IMR-90 (cell line): ENCODE measurements at regions not wholly inside any gene's neighbourhood (a gene's known extent, or its start where the extent isn't known, plus 50 kb on each side); places are given as distances from the start of the nearest gene placed in this dataset.

Experiments
- BHLHE40 ChIP-seq: fragments of 150-350 bp; IDR thresholded peaks from 2 replicates; pipeline ENCODE4 v1.6.1; 2016; ENCODE audit warnings: mild to moderate bottlenecking, low read depth, low read length
- CEBPB ChIP-seq: IDR thresholded peaks from 2 replicates; pipeline ENCODE4 v1.6.1; 2012; ENCODE audit warnings: low read depth, low read length, improper control_type of control experiment
- CHD1 ChIP-seq: IDR thresholded peaks from 2 replicates; pipeline ENCODE4 v1.6.1; 2012; ENCODE audit warnings: low read depth, low read length, improper control_type of control experiment
- FOS ChIP-seq: fragments of 150-350 bp; IDR thresholded peaks from 2 replicates; pipeline ENCODE4 v1.6.1; 2016; ENCODE audit warnings: low read depth, low read length
- MAFK ChIP-seq: IDR thresholded peaks from 2 replicates; pipeline ENCODE4 v1.6.1; 2012; ENCODE audit warnings: low read depth, low read length, improper control_type of control experiment
- MXI1 ChIP-seq: IDR thresholded peaks from 2 replicates; pipeline ENCODE4 v1.6.1; 2012; ENCODE audit warnings: low read depth, mild to moderate bottlenecking, low read length, moderate library complexity, borderline replicate concordance
- POLR2A ChIP-seq: IDR thresholded peaks from 2 replicates; pipeline ENCODE4 v1.6.1; 2012; ENCODE audit warnings: mild to moderate bottlenecking, low read depth, low read length
- RAD21 ChIP-seq: IDR thresholded peaks from 2 replicates; pipeline ENCODE4 v1.6.1; 2012; ENCODE audit warnings: low read length, improper control_type of control experiment
- RCOR1 ChIP-seq: IDR thresholded peaks from 2 replicates; pipeline ENCODE4 v1.6.1; 2012; ENCODE audit warnings: mild to moderate bottlenecking, low read length, improper control_type of control experiment; ENCODE audit not compliant: insufficient replicate concordance
- RFX5 ChIP-seq: IDR thresholded peaks from 2 replicates; pipeline ENCODE4 v1.8.0; 2012; ENCODE audit warnings: low read depth, mild to moderate bottlenecking, low read length, moderate library complexity
- SMC3 ChIP-seq: fragments of 150-350 bp; IDR thresholded peaks from 2 replicates; pipeline ENCODE4 v1.6.1; 2016; ENCODE audit warnings: low read depth, mild to moderate bottlenecking, antibody characterized with exemption, low read length, moderate library complexity
- TF ChIP-seq, protein P1 (sequence below): conservative IDR thresholded peaks from 2 replicates; pipeline ENCODE4 v1.5.1; 2012; ENCODE audit warnings: mild to moderate bottlenecking, low read depth, low read length, improper control_type of control experiment
- TF ChIP-seq, protein P2 (sequence below): fragments of 150-350 bp; IDR thresholded peaks from 2 replicates; pipeline ENCODE4 v1.6.1; 2017; ENCODE audit warnings: mild to moderate bottlenecking, antibody characterized with exemption, low read length, low read depth
- TF ChIP-seq, protein P3 (sequence below): fragments of 150-350 bp; IDR thresholded peaks from 2 replicates; pipeline ENCODE4 v1.6.1; 2016; ENCODE audit warnings: low read depth, mild to moderate bottlenecking, low read length, moderate library complexity, borderline replicate concordance

DNA sequence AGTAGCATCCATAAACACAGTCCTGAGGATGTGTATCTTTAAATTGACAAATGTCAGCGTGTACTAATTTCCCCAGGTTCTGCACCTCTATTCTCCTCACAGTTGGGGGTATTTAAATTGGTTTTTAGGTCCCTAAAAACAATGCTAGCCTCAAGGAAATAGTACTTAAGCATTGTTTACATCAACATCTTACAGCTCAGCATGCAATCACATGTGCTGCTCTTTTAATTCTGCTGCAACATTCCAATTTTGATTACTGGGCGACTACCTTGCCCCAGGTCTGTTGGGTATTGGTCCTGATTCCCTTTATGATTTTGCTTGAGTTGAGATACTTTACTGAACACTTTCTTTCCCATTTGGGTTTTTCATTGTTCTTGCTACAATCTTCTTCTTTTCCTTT lies 616.6 kb downstream of the CCER1 start:
- TF ChIP-seq, protein P1, sequence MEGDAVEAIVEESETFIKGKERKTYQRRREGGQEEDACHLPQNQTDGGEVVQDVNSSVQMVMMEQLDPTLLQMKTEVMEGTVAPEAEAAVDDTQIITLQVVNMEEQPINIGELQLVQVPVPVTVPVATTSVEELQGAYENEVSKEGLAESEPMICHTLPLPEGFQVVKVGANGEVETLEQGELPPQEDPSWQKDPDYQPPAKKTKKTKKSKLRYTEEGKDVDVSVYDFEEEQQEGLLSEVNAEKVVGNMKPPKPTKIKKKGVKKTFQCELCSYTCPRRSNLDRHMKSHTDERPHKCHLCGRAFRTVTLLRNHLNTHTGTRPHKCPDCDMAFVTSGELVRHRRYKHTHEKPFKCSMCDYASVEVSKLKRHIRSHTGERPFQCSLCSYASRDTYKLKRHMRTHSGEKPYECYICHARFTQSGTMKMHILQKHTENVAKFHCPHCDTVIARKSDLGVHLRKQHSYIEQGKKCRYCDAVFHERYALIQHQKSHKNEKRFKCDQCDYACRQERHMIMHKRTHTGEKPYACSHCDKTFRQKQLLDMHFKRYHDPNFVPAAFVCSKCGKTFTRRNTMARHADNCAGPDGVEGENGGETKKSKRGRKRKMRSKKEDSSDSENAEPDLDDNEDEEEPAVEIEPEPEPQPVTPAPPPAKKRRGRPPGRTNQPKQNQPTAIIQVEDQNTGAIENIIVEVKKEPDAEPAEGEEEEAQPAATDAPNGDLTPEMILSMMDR = no peak
- TF ChIP-seq MXI1 (no peak), POLR2A (no peak), CHD1 (no peak), MAFK (no peak), RFX5 (no peak), BHLHE40 (no peak), CEBPB (no peak), FOS (no peak), SMC3 (no peak), RCOR1 (no peak), RAD21 (no peak)
- TF ChIP-seq, protein P2, sequence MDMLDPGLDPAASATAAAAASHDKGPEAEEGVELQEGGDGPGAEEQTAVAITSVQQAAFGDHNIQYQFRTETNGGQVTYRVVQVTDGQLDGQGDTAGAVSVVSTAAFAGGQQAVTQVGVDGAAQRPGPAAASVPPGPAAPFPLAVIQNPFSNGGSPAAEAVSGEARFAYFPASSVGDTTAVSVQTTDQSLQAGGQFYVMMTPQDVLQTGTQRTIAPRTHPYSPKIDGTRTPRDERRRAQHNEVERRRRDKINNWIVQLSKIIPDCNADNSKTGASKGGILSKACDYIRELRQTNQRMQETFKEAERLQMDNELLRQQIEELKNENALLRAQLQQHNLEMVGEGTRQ = no peak
- TF ChIP-seq, protein P3, sequence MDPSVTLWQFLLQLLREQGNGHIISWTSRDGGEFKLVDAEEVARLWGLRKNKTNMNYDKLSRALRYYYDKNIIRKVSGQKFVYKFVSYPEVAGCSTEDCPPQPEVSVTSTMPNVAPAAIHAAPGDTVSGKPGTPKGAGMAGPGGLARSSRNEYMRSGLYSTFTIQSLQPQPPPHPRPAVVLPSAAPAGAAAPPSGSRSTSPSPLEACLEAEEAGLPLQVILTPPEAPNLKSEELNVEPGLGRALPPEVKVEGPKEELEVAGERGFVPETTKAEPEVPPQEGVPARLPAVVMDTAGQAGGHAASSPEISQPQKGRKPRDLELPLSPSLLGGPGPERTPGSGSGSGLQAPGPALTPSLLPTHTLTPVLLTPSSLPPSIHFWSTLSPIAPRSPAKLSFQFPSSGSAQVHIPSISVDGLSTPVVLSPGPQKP = no peak
